Panc1 (cell line): ENCODE measurements at regions not wholly inside any gene's neighbourhood (a gene's known extent, or its start where the extent isn't known, plus 50 kb on each side); places are given as distances from the start of the nearest gene placed in this dataset.

Experiments
- CTCF ChIP-seq: fragments of 450-650 bp; IDR thresholded peaks from 2 replicates; pipeline ENCODE4 v1.5.1; 2017; ENCODE audit warnings: mild to moderate bottlenecking
- POLR2AphosphoS5 ChIP-seq: IDR thresholded peaks from 2 replicates; pipeline ENCODE4 v1.6.1; 2012; ENCODE audit warnings: mild to moderate bottlenecking, low read depth, low read length, moderate library complexity
- REST ChIP-seq, 2 experiments: IDR thresholded peaks; 2 replicates each; pipeline ENCODE4 v1.6.1; 2011 to 2012; ENCODE audit warnings: low read depth in 2 of 2, control low read depth in 1 of 2, low read length in 1 of 2, mild to moderate bottlenecking in 1 of 2, moderate library complexity in 1 of 2; ENCODE audit not compliant: insufficient read depth in 1 of 2
- SIN3A ChIP-seq: IDR thresholded peaks from 2 replicates; pipeline ENCODE4 v1.6.1; 2012; ENCODE audit warnings: low read depth, mild to moderate bottlenecking, low read length, moderate library complexity, borderline replicate concordance; ENCODE audit not compliant: insufficient read depth
- TCF7L2 ChIP-seq: IDR thresholded peaks from 2 replicates; pipeline ENCODE4 v1.6.1; 2011; ENCODE audit warnings: mild to moderate bottlenecking, low read depth, low read length, inconsistent platforms

- TF ChIP-seq POLR2AphosphoS5 (no peak), CTCF (no peak), REST (IDR thresholded peaks at IDR 0.05; ENCODE audit: insufficient read depth in 1 of 2, low read depth in 2 of 2, low read length in 1 of 2) (no peak), TCF7L2 (no peak), SIN3A (no peak)
These were observed 113.9 kb downstream of the ARL5B start for GRCh38 chr10:18773180-18773579.
